Tibial nerve (tissue), 4 donors: ENCODE measurements at regions not wholly inside any gene's neighbourhood (a gene's known extent, or its start where the extent isn't known, plus 50 kb on each side); places are given as distances from the start of the nearest gene placed in this dataset.

Experiments used
- EP300 ChIP-seq, 2 donors: sonication (generic); formaldehyde crosslinking; IDR thresholded peaks; one replicate each; pipeline ENCODE4 v1.6.1; 2017; ENCODE audit warnings: antibody characterized with exemption in 2 of 2, mild to moderate bottlenecking in 1 of 2
- POLR2A ChIP-seq, 2 donors: fragments of 450-650 bp; IDR thresholded peaks; one replicate each; pipeline ENCODE4 v1.6.1; 2017; ENCODE audit warnings: antibody characterized with exemption in 2 of 2, mild to moderate bottlenecking in 2 of 2, moderate library complexity in 2 of 2
- TF ChIP-seq, protein P1 (sequence below), 5 experiments: fragments of 200-600 bp in 3 of 5; fragments of 450-650 bp in 2 of 5; sonication (generic) in 3 of 5; IDR thresholded peaks; one replicate each; pipeline ENCODE4 v1.5.1; 2016 to 2019; ENCODE audit warnings: antibody characterized with exemption in 5 of 5, mild to moderate bottlenecking in 3 of 5, moderate library complexity in 2 of 5

GRCh38 chr10:129030603-129030895 is 436.5 kb upstream of the MGMT start:
- TF ChIP-seq, protein P1, sequence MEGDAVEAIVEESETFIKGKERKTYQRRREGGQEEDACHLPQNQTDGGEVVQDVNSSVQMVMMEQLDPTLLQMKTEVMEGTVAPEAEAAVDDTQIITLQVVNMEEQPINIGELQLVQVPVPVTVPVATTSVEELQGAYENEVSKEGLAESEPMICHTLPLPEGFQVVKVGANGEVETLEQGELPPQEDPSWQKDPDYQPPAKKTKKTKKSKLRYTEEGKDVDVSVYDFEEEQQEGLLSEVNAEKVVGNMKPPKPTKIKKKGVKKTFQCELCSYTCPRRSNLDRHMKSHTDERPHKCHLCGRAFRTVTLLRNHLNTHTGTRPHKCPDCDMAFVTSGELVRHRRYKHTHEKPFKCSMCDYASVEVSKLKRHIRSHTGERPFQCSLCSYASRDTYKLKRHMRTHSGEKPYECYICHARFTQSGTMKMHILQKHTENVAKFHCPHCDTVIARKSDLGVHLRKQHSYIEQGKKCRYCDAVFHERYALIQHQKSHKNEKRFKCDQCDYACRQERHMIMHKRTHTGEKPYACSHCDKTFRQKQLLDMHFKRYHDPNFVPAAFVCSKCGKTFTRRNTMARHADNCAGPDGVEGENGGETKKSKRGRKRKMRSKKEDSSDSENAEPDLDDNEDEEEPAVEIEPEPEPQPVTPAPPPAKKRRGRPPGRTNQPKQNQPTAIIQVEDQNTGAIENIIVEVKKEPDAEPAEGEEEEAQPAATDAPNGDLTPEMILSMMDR (IDR thresholded peaks at IDR 0.05) = no peak
- TF ChIP-seq EP300 (IDR thresholded peaks at IDR 0.05) (no peak), POLR2A (IDR thresholded peaks at IDR 0.05) (no peak)
